ENCODE measurements at regions not wholly inside any gene's neighbourhood (a gene's known extent, or its start where the extent isn't known, plus 50 kb on each side); places are given as distances from the start of the nearest gene placed in this dataset.

- TF ChIP-seq GATA2 (IDR thresholded peaks at IDR 0.05; ENCODE audit: low read depth, low read length) (no peak), GATA3 (IDR thresholded peaks at IDR 0.05; ENCODE audit: low read depth, low read length) (no peak)
These were observed 392.6 kb downstream of the HRH4 start for GRCh38 chr18:24853076-24853475.
